ENCODE measurements at regions not wholly inside any gene's neighbourhood (a gene's known extent, or its start where the extent isn't known, plus 50 kb on each side); places are given as distances from the start of the nearest gene placed in this dataset.
A peak's percentile ranks its signal among the peaks of the same experiment; 100 is the strongest.
"Not testable (repeated sequence)": the region's sequence is repeated elsewhere in the genome, so short reads cannot be mapped to it uniquely, and the experiment has no call there.

GRCh38 chr12:42030588-42030987, 114.1 kb downstream of the GXYLT1 start:
- no peaks in the 10 kb centered on the region for H3K4me1 ChIP-seq (ENCODE audit: control insufficient read depth, insufficient read depth, low read length)

GRCh38 chr12:42027546-42027945, 117.1 kb downstream of the GXYLT1 start:
- H3K4me2 ChIP-seq (ENCODE audit: low read length): no peak overlapping the region
- H3K9ac ChIP-seq (ENCODE audit: low read depth, low read length): no peak overlapping the region
- no peaks in the 10 kb centered on the region for H3K27me3 ChIP-seq (ENCODE audit: control insufficient read depth, insufficient read depth, low read length)
- no peaks in the 10 kb centered on the region for H3K9me3 ChIP-seq (replicated peaks; ENCODE audit: low read length)
- no peaks in the 10 kb centered on the region for H3K4me1 ChIP-seq (ENCODE audit: control insufficient read depth, insufficient read depth, low read length)
- H3K36me3 ChIP-seq (ENCODE audit: insufficient read depth, low read length): no peaks in the 10 kb centered on the region
- H3K4me3 ChIP-seq (ENCODE audit: low read length): no peak overlapping the region

More at GRCh38 chr12:42030588-42030987, 114.1 kb downstream of the GXYLT1 start:
- Histone ChIP-seq H3K4me3 (ENCODE audit: low read length) (no peak overlapping the region), H3K4me2 (ENCODE audit: low read length) (no peak overlapping the region), H3K9me3 (replicated peaks; ENCODE audit: low read length) (no peaks in the 10 kb centered on the region), H3K36me3 (ENCODE audit: insufficient read depth, low read length) (no peaks in the 10 kb centered on the region), H3K27me3 (ENCODE audit: control insufficient read depth, insufficient read depth, low read length) (no peaks in the 10 kb centered on the region), H3K9ac (ENCODE audit: low read depth, low read length) (no peak overlapping the region)

GRCh38 chr12:42024495-42024830, 120.2 kb downstream of the GXYLT1 start:
- peak overlapping the region; percentile 61 for H3K4me3 ChIP-seq (ENCODE audit: low read length)
- no peaks in the 10 kb centered on the region for H3K36me3 ChIP-seq (ENCODE audit: insufficient read depth, low read length)
- no peaks in the 10 kb centered on the region for H3K9me3 ChIP-seq (replicated peaks; ENCODE audit: low read length)
- peak overlapping the region; percentile 84 for H3K4me2 ChIP-seq (ENCODE audit: low read length)
- no peak overlapping the region for H3K9ac ChIP-seq (ENCODE audit: low read depth, low read length)
- no peaks in the 10 kb centered on the region for H3K4me1 ChIP-seq (ENCODE audit: control insufficient read depth, insufficient read depth, low read length)
- no peaks in the 10 kb centered on the region for H3K27me3 ChIP-seq (ENCODE audit: control insufficient read depth, insufficient read depth, low read length)

GRCh38 chr12:42023733-42024494, 120.8 kb downstream of the GXYLT1 start:
- H3K36me3 ChIP-seq (ENCODE audit: insufficient read depth, low read length): no peaks in the 10 kb centered on the region
- no peaks in the 10 kb centered on the region for H3K4me1 ChIP-seq (ENCODE audit: control insufficient read depth, insufficient read depth, low read length)
- peak overlapping the region; percentile 9 for H3K9ac ChIP-seq (ENCODE audit: low read depth, low read length)
- H3K4me2 ChIP-seq (ENCODE audit: low read length): peak overlapping the region; percentile 84
- H3K9me3 ChIP-seq (replicated peaks; ENCODE audit: low read length): no peaks in the 10 kb centered on the region
- H3K4me3 ChIP-seq (ENCODE audit: low read length): peak overlapping the region; percentile 61
- no peaks in the 10 kb centered on the region for H3K27me3 ChIP-seq (ENCODE audit: control insufficient read depth, insufficient read depth, low read length)

- not testable (repeated sequence) for H3K9me3 ChIP-seq (replicated peaks; ENCODE audit: low read length); H3K36me3 ChIP-seq (ENCODE audit: insufficient read depth, low read length); H3K27me3 ChIP-seq (ENCODE audit: control insufficient read depth, insufficient read depth, low read length); H3K9ac ChIP-seq (ENCODE audit: low read depth, low read length); H3K4me1 ChIP-seq (ENCODE audit: control insufficient read depth, insufficient read depth, low read length); H3K4me3 ChIP-seq (ENCODE audit: low read length); H3K4me2 ChIP-seq (ENCODE audit: low read length)
Measured at GRCh38 chr12:42021937-42022336, 122.7 kb downstream of the GXYLT1 start.

- Histone ChIP-seq H3K27me3 (ENCODE audit: control insufficient read depth, insufficient read depth, low read length) (peaks cover 5% of the 10 kb centered on the region), H3K4me2 (ENCODE audit: low read length) (no peak overlapping the region), H3K9me3 (replicated peaks; ENCODE audit: low read length) (no peaks in the 10 kb centered on the region), H3K36me3 (ENCODE audit: insufficient read depth, low read length) (no peaks in the 10 kb centered on the region), H3K4me1 (ENCODE audit: control insufficient read depth, insufficient read depth, low read length) (no peaks in the 10 kb centered on the region), H3K9ac (ENCODE audit: low read depth, low read length) (no peak overlapping the region), H3K4me3 (ENCODE audit: low read length) (no peak overlapping the region)
Measured at GRCh38 chr12:42021469-42021868, 123.2 kb downstream of the GXYLT1 start.

GRCh38 chr12:42020226-42020625, 124.4 kb downstream of the GXYLT1 start:
- H3K4me3 ChIP-seq (ENCODE audit: low read length): no peak overlapping the region
- no peak overlapping the region for H3K4me2 ChIP-seq (ENCODE audit: low read length)
- no peaks in the 10 kb centered on the region for H3K36me3 ChIP-seq (ENCODE audit: insufficient read depth, low read length)
- no peaks in the 10 kb centered on the region for H3K4me1 ChIP-seq (ENCODE audit: control insufficient read depth, insufficient read depth, low read length)
- no peaks in the 10 kb centered on the region for H3K9me3 ChIP-seq (replicated peaks; ENCODE audit: low read length)
- H3K9ac ChIP-seq (ENCODE audit: low read depth, low read length): no peak overlapping the region
- peaks cover 5% of the 10 kb centered on the region for H3K27me3 ChIP-seq (ENCODE audit: control insufficient read depth, insufficient read depth, low read length)

- Histone ChIP-seq H3K9ac (ENCODE audit: low read depth, low read length) (no peak overlapping the region), H3K36me3 (ENCODE audit: insufficient read depth, low read length) (no peaks in the 10 kb centered on the region), H3K4me3 (ENCODE audit: low read length) (no peak overlapping the region), H3K4me2 (ENCODE audit: low read length) (no peak overlapping the region), H3K27me3 (ENCODE audit: control insufficient read depth, insufficient read depth, low read length) (peaks cover 5% of the 10 kb centered on the region), H3K9me3 (replicated peaks; ENCODE audit: low read length) (no peaks in the 10 kb centered on the region), H3K4me1 (ENCODE audit: control insufficient read depth, insufficient read depth, low read length) (no peaks in the 10 kb centered on the region)
Measured at GRCh38 chr12:42019746-42020145, 124.9 kb downstream of the GXYLT1 start.

- Histone ChIP-seq H3K27me3 (ENCODE audit: control insufficient read depth, insufficient read depth, low read length) (peaks cover 5% of the 10 kb centered on the region), H3K36me3 (ENCODE audit: insufficient read depth, low read length) (no peaks in the 10 kb centered on the region)
Measured at GRCh38 chr12:42017051-42017450, 127.6 kb downstream of the GXYLT1 start.

GRCh38 chr12:42015051-42015461, 129.6 kb downstream of the GXYLT1 start:
- H3K36me3 ChIP-seq (ENCODE audit: insufficient read depth, low read length): no peaks in the 10 kb centered on the region
- peaks cover 5% of the 10 kb centered on the region for H3K27me3 ChIP-seq (ENCODE audit: control insufficient read depth, insufficient read depth, low read length)
- no peak overlapping the region for H3K9ac ChIP-seq (ENCODE audit: low read depth, low read length)
- H3K4me2 ChIP-seq (ENCODE audit: low read length): no peak overlapping the region
- no peaks in the 10 kb centered on the region for H3K4me1 ChIP-seq (ENCODE audit: control insufficient read depth, insufficient read depth, low read length)
- H3K9me3 ChIP-seq (replicated peaks; ENCODE audit: low read length): no peaks in the 10 kb centered on the region
- no peak overlapping the region for H3K4me3 ChIP-seq (ENCODE audit: low read length)

More at GRCh38 chr12:42017051-42017450, 127.6 kb downstream of the GXYLT1 start:
- Histone ChIP-seq H3K4me2 (ENCODE audit: low read length) (no peak overlapping the region), H3K9ac (ENCODE audit: low read depth, low read length) (no peak overlapping the region), H3K4me1 (ENCODE audit: control insufficient read depth, insufficient read depth, low read length) (no peaks in the 10 kb centered on the region), H3K9me3 (replicated peaks; ENCODE audit: low read length) (no peaks in the 10 kb centered on the region), H3K4me3 (ENCODE audit: low read length) (no peak overlapping the region)

GRCh38 chr12:42012501-42012900, 132.2 kb downstream of the GXYLT1 start:
- H3K9ac ChIP-seq (ENCODE audit: low read depth, low read length); H3K27me3 ChIP-seq (ENCODE audit: control insufficient read depth, insufficient read depth, low read length); H3K36me3 ChIP-seq (ENCODE audit: insufficient read depth, low read length); H3K4me3 ChIP-seq (ENCODE audit: low read length); H3K4me2 ChIP-seq (ENCODE audit: low read length); H3K9me3 ChIP-seq (replicated peaks; ENCODE audit: low read length); H3K4me1 ChIP-seq (ENCODE audit: control insufficient read depth, insufficient read depth, low read length): not testable (repeated sequence)

GRCh38 chr12:42010715-42011114, 134.0 kb downstream of the GXYLT1 start:
- H3K4me1 ChIP-seq (ENCODE audit: control insufficient read depth, insufficient read depth, low read length): no peaks in the 10 kb centered on the region
- no peaks in the 10 kb centered on the region for H3K36me3 ChIP-seq (ENCODE audit: insufficient read depth, low read length)
- H3K9ac ChIP-seq (ENCODE audit: low read depth, low read length): no peak overlapping the region
- no peak overlapping the region for H3K4me2 ChIP-seq (ENCODE audit: low read length)
- no peaks in the 10 kb centered on the region for H3K27me3 ChIP-seq (ENCODE audit: control insufficient read depth, insufficient read depth, low read length)
- H3K9me3 ChIP-seq (replicated peaks; ENCODE audit: low read length): no peaks in the 10 kb centered on the region
- H3K4me3 ChIP-seq (ENCODE audit: low read length): no peak overlapping the region

All from skeletal muscle satellite cell (primary cell).